MM.1S (cell line): ENCODE measurements at regions not wholly inside any gene's neighbourhood (a gene's known extent, or its start where the extent isn't known, plus 50 kb on each side); places are given as distances from the start of the nearest gene placed in this dataset.

Source experiments
- DNase-seq: peaks from one replicate; pipeline ENCODE4 v3.0.0-alpha.2; 2015
- H2AFZ ChIP-seq: fragments of 300-600 bp; sonication (generic); 2 replicates; pipeline ENCODE4 v1.6.0; 2016; ENCODE audit warnings: antibody characterized with exemption, low read length
- H3F3A ChIP-seq: fragments of 300-600 bp; sonication (generic); 2 replicates; pipeline ENCODE4 v1.6.1; 2016; ENCODE audit warnings: mild to moderate bottlenecking, antibody characterized with exemption, low read length, moderate library complexity, mixed read lengths; ENCODE audit not compliant: insufficient read depth
- H3K27ac ChIP-seq: fragments of 300-600 bp; sonication (generic); 2 replicates; pipeline ENCODE4 v1.5.1; 2016; ENCODE audit warnings: mild to moderate bottlenecking, low read length
- H3K27me3 ChIP-seq: fragments of 300-600 bp; sonication (generic); replicated peaks from 2 replicates; pipeline ENCODE4 v1.6.0; 2016; ENCODE audit warnings: low read length; ENCODE audit not compliant: insufficient read depth
- H3K36me3 ChIP-seq: fragments of 300-600 bp; sonication (generic); replicated peaks from 2 replicates; pipeline ENCODE4 v1.6.1; 2016; ENCODE audit warnings: mild to moderate bottlenecking, low read length, mixed read lengths; ENCODE audit not compliant: insufficient read depth
- H3K4me1 ChIP-seq: fragments of 300-600 bp; sonication (generic); 2 replicates; pipeline ENCODE4 v1.6.1; 2016; ENCODE audit warnings: low read length, mixed read lengths
- H3K4me2 ChIP-seq: fragments of 300-600 bp; sonication (generic); 2 replicates; pipeline ENCODE4 v1.6.0; 2016; ENCODE audit warnings: low read depth, low read length
- H3K4me3 ChIP-seq: fragments of 300-600 bp; sonication (generic); 2 replicates; pipeline ENCODE4 v1.5.1; 2016; ENCODE audit warnings: low read length, mixed read lengths
- H3K79me2 ChIP-seq: fragments of 300-600 bp; sonication (generic); 2 replicates; pipeline ENCODE4 v1.6.1; 2016; ENCODE audit warnings: mixed run types, low read length, mixed read lengths
- H3K9ac ChIP-seq: fragments of 300-600 bp; sonication (generic); 2 replicates; pipeline ENCODE4 v1.6.1; 2016; ENCODE audit warnings: low read length, mixed read lengths
- H3K9me2 ChIP-seq: fragments of 300-600 bp; sonication (generic); replicated peaks from 2 replicates; pipeline ENCODE4 v1.6.1; 2016; ENCODE audit warnings: mild to moderate bottlenecking, low read length, mixed read lengths; ENCODE audit not compliant: insufficient read depth
- H3K9me3 ChIP-seq: fragments of 300-600 bp; sonication (generic); replicated peaks from 2 replicates; pipeline ENCODE4 v1.6.1; 2016; ENCODE audit warnings: mild to moderate bottlenecking, low read length, mixed read lengths; ENCODE audit not compliant: insufficient read depth
- H4K20me1 ChIP-seq: fragments of 300-600 bp; sonication (generic); 2 replicates; pipeline ENCODE4 v1.6.1; 2016; ENCODE audit warnings: mild to moderate bottlenecking, low read length, moderate library complexity, mixed read lengths; ENCODE audit not compliant: insufficient read depth
- CTCF ChIP-seq: fragments of 300-600 bp; sonication (generic); IDR thresholded peaks from 2 replicates; pipeline ENCODE4 v1.5.1; 2016; ENCODE audit warnings: antibody characterized with exemption, low read length, mixed read lengths
- EZH2 ChIP-seq: fragments of 300-600 bp; sonication (generic); optimal IDR thresholded peaks from 2 replicates; pipeline ENCODE3; 2017; ENCODE audit warnings: low read depth, mild to moderate bottlenecking, antibody characterized with exemption, low read length, mixed read lengths
- EZH2phosphoT487 ChIP-seq: fragments of 300-600 bp; sonication (generic); IDR thresholded peaks from 2 replicates; pipeline ENCODE4 v1.6.1; 2018; ENCODE audit warnings: antibody characterized with exemption, low read length

- no peaks in the 10 kb centered on the region for H3K9me2 ChIP-seq
- no peak overlapping the region for H2AFZ ChIP-seq
- H3K9me3 ChIP-seq = no peaks in the 10 kb centered on the region
- TF ChIP-seq EZH2 = no peak
- no peak for TF ChIP-seq CTCF
- TF ChIP-seq EZH2phosphoT487 = no peak
- H3K4me3 ChIP-seq = no peak overlapping the region
- no peak overlapping the region for H3K27ac ChIP-seq
- no peaks in the 10 kb centered on the region for H3F3A ChIP-seq
- H3K36me3 ChIP-seq = no peaks in the 10 kb centered on the region
- H3K4me2 ChIP-seq = no peak overlapping the region
- H3K79me2 ChIP-seq = no peaks in the 10 kb centered on the region
- DNase-seq = no peak
- no peaks in the 10 kb centered on the region for H4K20me1 ChIP-seq
- no peaks in the 10 kb centered on the region for H3K27me3 ChIP-seq
- H3K9ac ChIP-seq = no peak overlapping the region
- no peaks in the 10 kb centered on the region for H3K4me1 ChIP-seq
Observed at GRCh38 chr3:146343551-146343950, 92.6 kb upstream of the PLSCR4 start.

- DNase-seq = no peak
- no peak overlapping the region for H3K9ac ChIP-seq
- H4K20me1 ChIP-seq = no peaks in the 10 kb centered on the region
- no peaks in the 10 kb centered on the region for H3K9me2 ChIP-seq
- H3K36me3 ChIP-seq = no peaks in the 10 kb centered on the region
- TF ChIP-seq EZH2 = no peak
- no peak for TF ChIP-seq CTCF
- no peak for TF ChIP-seq EZH2phosphoT487
- H3K4me2 ChIP-seq = no peak overlapping the region
- H3K27me3 ChIP-seq = no peaks in the 10 kb centered on the region
- no peaks in the 10 kb centered on the region for H3K9me3 ChIP-seq
- no peaks in the 10 kb centered on the region for H3K79me2 ChIP-seq
- H3K4me3 ChIP-seq = no peak overlapping the region
- no peaks in the 10 kb centered on the region for H3K4me1 ChIP-seq
- H3K27ac ChIP-seq = no peak overlapping the region
- H2AFZ ChIP-seq = no peak overlapping the region
- no peaks in the 10 kb centered on the region for H3F3A ChIP-seq
Observed at GRCh38 chr3:146342989-146343388, 92.1 kb upstream of the PLSCR4 start.

- H3K9ac ChIP-seq = no peak overlapping the region
- H2AFZ ChIP-seq = no peak overlapping the region
- no peak overlapping the region for H3K4me3 ChIP-seq
- no peaks in the 10 kb centered on the region for H3K79me2 ChIP-seq
- H3K9me3 ChIP-seq = no peaks in the 10 kb centered on the region
- no peak overlapping the region for H3K4me2 ChIP-seq
- DNase-seq = no peak
- no peak overlapping the region for H3K27ac ChIP-seq
- H3K27me3 ChIP-seq = no peaks in the 10 kb centered on the region
- H3K4me1 ChIP-seq = no peaks in the 10 kb centered on the region
- no peak for TF ChIP-seq EZH2
- no peak for TF ChIP-seq CTCF
- no peak for TF ChIP-seq EZH2phosphoT487
- no peaks in the 10 kb centered on the region for H3K36me3 ChIP-seq
- no peaks in the 10 kb centered on the region for H3F3A ChIP-seq
- H3K9me2 ChIP-seq = no peaks in the 10 kb centered on the region
- H4K20me1 ChIP-seq = no peaks in the 10 kb centered on the region
Observed at GRCh38 chr3:146339349-146339748, 88.4 kb upstream of the PLSCR4 start.

GRCh38 chr3:146337991-146338390, 87.1 kb upstream of the PLSCR4 start:
- Histone ChIP-seq H3K4me2 (no peak overlapping the region), H4K20me1 (no peaks in the 10 kb centered on the region), H3K4me1 (no peaks in the 10 kb centered on the region), H3K9ac (no peak overlapping the region), H3K79me2 (no peaks in the 10 kb centered on the region), H3K4me3 (no peak overlapping the region), H3K27me3 (no peaks in the 10 kb centered on the region), H3K27ac (no peak overlapping the region), H3K36me3 (no peaks in the 10 kb centered on the region), H2AFZ (no peak overlapping the region), H3K9me2 (no peaks in the 10 kb centered on the region), H3F3A (no peaks in the 10 kb centered on the region), H3K9me3 (no peaks in the 10 kb centered on the region)
- DNase-seq = no peak
- no peak for TF ChIP-seq EZH2phosphoT487
- TF ChIP-seq CTCF = no peak
- no peak for TF ChIP-seq EZH2
